ENCODE measurements at regions not wholly inside any gene's neighbourhood (a gene's known extent, or its start where the extent isn't known, plus 50 kb on each side); places are given as distances from the start of the nearest gene placed in this dataset.

DNA sequence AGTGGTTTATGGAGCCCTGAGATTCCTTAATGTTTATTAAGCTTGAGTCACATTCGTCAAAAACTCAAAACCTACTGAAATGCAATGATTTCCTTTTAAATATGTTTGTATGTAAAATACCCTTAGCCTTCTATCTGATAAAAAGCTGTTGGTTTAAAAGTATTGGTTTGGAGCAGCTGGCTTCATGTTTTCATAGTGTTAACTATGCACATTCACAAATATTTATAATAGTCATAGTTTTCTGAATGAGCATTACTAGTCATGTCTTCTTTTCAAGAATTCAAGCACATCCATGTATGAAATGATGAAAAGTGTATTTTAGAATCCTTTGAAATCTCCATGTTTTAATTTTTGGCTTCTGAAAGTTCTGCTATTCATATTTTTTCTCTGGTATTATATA lies 558.6 kb downstream of the UTRN start:
- Histone ChIP-seq H3K36me3 (no peaks in the 10 kb centered on the region), H3K27ac (no peak overlapping the region), H3K9ac (ENCODE audit: low read depth in 2 of 2, low read length in 2 of 2) (no peak overlapping the region), H3K27me3 (no peaks in the 10 kb centered on the region), H3K4me1 (no peaks in the 10 kb centered on the region), H3K9me3 (no peaks in the 10 kb centered on the region), H3K4me3 (no peak overlapping the region)
- DNase-seq: no peak
- intact Hi-C loops (cut with DNase I): no loop called here
- TF ChIP-seq, protein P1, sequence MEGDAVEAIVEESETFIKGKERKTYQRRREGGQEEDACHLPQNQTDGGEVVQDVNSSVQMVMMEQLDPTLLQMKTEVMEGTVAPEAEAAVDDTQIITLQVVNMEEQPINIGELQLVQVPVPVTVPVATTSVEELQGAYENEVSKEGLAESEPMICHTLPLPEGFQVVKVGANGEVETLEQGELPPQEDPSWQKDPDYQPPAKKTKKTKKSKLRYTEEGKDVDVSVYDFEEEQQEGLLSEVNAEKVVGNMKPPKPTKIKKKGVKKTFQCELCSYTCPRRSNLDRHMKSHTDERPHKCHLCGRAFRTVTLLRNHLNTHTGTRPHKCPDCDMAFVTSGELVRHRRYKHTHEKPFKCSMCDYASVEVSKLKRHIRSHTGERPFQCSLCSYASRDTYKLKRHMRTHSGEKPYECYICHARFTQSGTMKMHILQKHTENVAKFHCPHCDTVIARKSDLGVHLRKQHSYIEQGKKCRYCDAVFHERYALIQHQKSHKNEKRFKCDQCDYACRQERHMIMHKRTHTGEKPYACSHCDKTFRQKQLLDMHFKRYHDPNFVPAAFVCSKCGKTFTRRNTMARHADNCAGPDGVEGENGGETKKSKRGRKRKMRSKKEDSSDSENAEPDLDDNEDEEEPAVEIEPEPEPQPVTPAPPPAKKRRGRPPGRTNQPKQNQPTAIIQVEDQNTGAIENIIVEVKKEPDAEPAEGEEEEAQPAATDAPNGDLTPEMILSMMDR (IDR thresholded peaks at IDR 0.05): no peak

DNA sequence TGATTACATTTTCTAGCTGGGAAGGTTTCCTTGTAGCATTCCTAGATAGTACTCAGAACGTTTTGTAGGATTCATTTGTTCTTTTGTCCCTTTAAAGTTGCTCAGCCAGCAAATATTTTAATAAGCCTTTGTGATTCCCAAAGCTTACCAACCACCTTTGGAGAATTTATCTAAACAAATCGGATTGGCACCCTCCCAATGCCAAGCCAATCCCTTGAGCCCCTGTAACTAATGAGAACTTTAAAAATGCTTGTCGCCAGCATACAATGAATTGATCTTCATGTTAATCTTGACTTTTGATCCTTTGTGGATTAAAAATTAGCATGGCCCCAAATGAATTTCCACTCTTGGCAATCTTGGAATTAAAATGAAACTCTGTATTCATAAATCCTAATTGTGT lies 559.5 kb downstream of the UTRN start:
- Histone ChIP-seq H3K9ac (ENCODE audit: low read depth in 2 of 2, low read length in 2 of 2) (no peak overlapping the region), H3K27ac (no peak overlapping the region), H3K4me3 (no peak overlapping the region), H3K36me3 (no peaks in the 10 kb centered on the region), H3K4me1 (no peaks in the 10 kb centered on the region), H3K9me3 (no peaks in the 10 kb centered on the region), H3K27me3 (no peaks in the 10 kb centered on the region)
- intact Hi-C loops (cut with DNase I): no loop called here
- DNase-seq: no peak
- TF ChIP-seq, protein P1 (IDR thresholded peaks at IDR 0.05): no peak

DNA sequence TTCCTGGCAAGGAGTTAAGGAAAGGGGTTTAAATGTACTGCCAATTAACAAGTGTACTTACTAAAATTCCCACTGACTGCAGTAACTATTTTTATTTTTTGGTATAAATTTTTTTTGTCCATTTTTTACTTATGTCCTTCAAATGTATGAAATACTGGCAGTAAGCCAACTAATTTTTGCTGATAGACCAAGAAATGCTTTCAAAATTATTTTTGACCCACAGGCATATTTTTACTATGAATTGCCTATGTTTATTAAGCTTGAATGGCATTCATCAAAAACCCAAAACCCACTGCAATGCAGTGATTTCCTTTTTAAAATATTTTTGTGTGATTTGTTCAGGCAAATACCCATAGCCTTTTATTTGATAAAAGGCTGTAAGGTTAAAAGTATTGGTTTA lies 560.1 kb downstream of the UTRN start:
- Histone ChIP-seq H3K4me1 (no peaks in the 10 kb centered on the region), H3K36me3 (no peaks in the 10 kb centered on the region), H3K9me3 (no peaks in the 10 kb centered on the region), H3K27ac (no peak overlapping the region), H3K4me3 (no peak overlapping the region), H3K9ac (ENCODE audit: low read depth in 2 of 2, low read length in 2 of 2) (no peak overlapping the region), H3K27me3 (no peaks in the 10 kb centered on the region)
- intact Hi-C loops (cut with DNase I): no loop called here
- no peak for DNase-seq
- TF ChIP-seq, protein P1 (IDR thresholded peaks at IDR 0.05): no peak

DNA sequence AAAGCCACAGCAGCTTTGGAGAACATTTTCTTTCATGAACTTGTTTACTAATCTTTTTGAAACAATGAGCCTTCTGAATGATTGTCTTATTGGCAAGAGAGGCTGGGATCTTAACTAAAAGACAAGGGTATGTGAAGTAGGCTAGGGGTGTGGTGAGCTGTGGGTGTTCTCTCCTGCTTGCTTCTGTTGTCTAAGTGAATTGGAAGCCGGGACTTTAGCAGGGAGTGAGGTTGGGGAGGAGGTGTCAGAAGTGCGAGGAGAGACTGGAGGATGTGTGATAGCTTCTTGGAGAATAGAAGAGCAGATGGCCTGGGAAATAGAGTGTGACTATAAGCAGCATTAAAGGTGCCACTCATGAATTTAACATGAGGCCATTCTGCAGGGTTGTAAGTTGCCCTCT lies 562.8 kb downstream of the UTRN start:
- Histone ChIP-seq H3K9ac (ENCODE audit: low read depth in 2 of 2, low read length in 2 of 2) (no peak overlapping the region), H3K27me3 (no peaks in the 10 kb centered on the region), H3K36me3 (no peaks in the 10 kb centered on the region), H3K4me1 (no peaks in the 10 kb centered on the region), H3K4me3 (no peak overlapping the region), H3K9me3 (no peaks in the 10 kb centered on the region), H3K27ac (no peak overlapping the region)
- no peak for DNase-seq
- intact Hi-C loops (cut with DNase I): no loop called here
- TF ChIP-seq, protein P1 (IDR thresholded peaks at IDR 0.05): no peak

DNA sequence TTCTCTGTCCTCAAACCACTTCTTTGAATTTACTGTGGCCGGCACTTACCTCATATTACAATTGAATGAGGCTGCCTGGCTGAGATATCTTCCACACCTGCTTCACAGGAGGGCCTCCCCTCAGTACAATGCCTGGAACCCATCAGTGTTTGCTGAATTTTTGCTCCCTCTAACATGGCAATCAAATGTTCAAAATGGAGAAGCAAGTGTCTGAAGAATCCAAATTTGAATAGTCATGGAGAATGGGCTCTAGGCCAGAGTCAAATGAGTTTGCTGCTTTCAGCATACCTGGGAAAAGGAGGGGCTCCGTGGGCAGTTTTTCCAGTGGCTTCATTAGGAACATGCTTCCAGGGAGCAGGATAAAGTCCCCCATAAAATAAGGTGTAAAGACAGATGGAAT lies 564.8 kb downstream of the UTRN start:
- Histone ChIP-seq H3K27ac (no peak overlapping the region), H3K9me3 (no peaks in the 10 kb centered on the region), H3K4me1 (no peaks in the 10 kb centered on the region), H3K9ac (ENCODE audit: low read depth in 2 of 2, low read length in 2 of 2) (no peak overlapping the region), H3K4me3 (no peak overlapping the region), H3K36me3 (no peaks in the 10 kb centered on the region), H3K27me3 (no peaks in the 10 kb centered on the region)
- intact Hi-C loops (cut with DNase I): no loop called here
- DNase-seq: no peak
- TF ChIP-seq, protein P1 (IDR thresholded peaks at IDR 0.05): no peak

DNA sequence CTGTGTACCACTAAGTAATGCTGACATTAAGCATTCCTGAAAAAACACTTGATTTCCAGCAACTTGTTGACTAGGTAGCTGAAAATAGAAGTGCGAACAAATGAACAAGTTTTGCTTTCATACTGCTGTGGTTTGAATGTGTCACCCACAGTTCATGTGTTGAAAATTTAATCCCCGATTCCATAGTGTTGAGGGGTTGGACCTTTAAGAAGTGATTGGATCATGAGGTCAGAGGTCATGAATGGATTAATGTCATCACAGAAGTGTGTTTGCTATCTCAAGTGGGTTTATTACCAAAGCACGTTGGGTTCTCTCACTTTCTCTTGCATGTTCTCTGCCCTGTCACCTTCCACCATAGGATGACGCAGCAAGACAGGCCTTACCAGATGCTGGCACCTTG lies 568.5 kb downstream of the UTRN start:
- Histone ChIP-seq H3K9me3 (no peaks in the 10 kb centered on the region), H3K27ac (no peak overlapping the region), H3K9ac (ENCODE audit: low read depth in 2 of 2, low read length in 2 of 2) (no peak overlapping the region), H3K36me3 (no peaks in the 10 kb centered on the region), H3K4me1 (no peaks in the 10 kb centered on the region), H3K4me3 (no peak overlapping the region), H3K27me3 (no peaks in the 10 kb centered on the region)
- no peak for DNase-seq
- TF ChIP-seq, protein P1 (IDR thresholded peaks at IDR 0.05): no peak
- intact Hi-C loops (cut with DNase I): no loop called here
